ENCODE measurements at regions not wholly inside any gene's neighbourhood (a gene's known extent, or its start where the extent isn't known, plus 50 kb on each side); places are given as distances from the start of the nearest gene placed in this dataset.

- H3K4me3 ChIP-seq (ENCODE audit: low read length) = no peak overlapping the region
- no peak for TF ChIP-seq CTCF (IDR thresholded peaks at IDR 0.05; ENCODE audit: insufficient read depth, low read depth, low read length, missing control alignments)
- DNase-seq (ENCODE audit: low read depth) = no peak
Measured at GRCh38 chr14:28701733-28702132, 64.9 kb upstream of the FOXG1 start.

DNA sequence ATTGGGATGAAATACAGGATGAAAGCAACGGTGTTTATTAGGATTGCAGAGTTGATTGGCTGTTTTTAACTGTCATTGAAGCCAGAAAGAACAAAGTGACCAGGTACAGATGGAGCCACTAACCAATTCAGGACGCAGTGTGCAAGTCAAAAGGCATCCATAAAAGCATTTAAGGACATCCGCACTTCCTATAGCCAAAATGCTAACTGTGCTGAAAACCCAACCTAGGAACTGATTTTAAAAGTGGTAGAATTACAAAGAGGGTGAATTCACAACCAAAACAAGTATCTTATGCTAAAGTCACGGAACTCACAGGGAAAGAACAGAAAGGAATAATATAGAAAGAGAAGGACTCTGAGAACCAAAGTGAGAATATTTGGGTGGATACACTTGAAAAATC lies 63.1 kb upstream of the FOXG1 start:
- DNase-seq (ENCODE audit: low read depth) = no peak
- TF ChIP-seq CTCF (IDR thresholded peaks at IDR 0.05; ENCODE audit: insufficient read depth, low read depth, low read length, missing control alignments) = no peak

GRCh38 chr14:28704153-28704552 lies 62.4 kb upstream of the FOXG1 start:
- DNase-seq (ENCODE audit: low read depth) = peak; percentile 73
- no peak overlapping the region for H3K4me3 ChIP-seq (ENCODE audit: low read length)
- no peak for TF ChIP-seq CTCF (IDR thresholded peaks at IDR 0.05; ENCODE audit: insufficient read depth, low read depth, low read length, missing control alignments)

More for the DNA sequence above, 63.1 kb upstream of the FOXG1 start:
- no peak overlapping the region for H3K4me3 ChIP-seq (ENCODE audit: low read length)

GRCh38 chr14:28707814-28708213 lies 58.8 kb upstream of the FOXG1 start:
- H3K4me3 ChIP-seq (ENCODE audit: low read length) = no peak overlapping the region
- TF ChIP-seq CTCF (IDR thresholded peaks at IDR 0.05; ENCODE audit: insufficient read depth, low read depth, low read length, missing control alignments) = no peak
- DNase-seq (ENCODE audit: low read depth) = peak; percentile 67

DNA sequence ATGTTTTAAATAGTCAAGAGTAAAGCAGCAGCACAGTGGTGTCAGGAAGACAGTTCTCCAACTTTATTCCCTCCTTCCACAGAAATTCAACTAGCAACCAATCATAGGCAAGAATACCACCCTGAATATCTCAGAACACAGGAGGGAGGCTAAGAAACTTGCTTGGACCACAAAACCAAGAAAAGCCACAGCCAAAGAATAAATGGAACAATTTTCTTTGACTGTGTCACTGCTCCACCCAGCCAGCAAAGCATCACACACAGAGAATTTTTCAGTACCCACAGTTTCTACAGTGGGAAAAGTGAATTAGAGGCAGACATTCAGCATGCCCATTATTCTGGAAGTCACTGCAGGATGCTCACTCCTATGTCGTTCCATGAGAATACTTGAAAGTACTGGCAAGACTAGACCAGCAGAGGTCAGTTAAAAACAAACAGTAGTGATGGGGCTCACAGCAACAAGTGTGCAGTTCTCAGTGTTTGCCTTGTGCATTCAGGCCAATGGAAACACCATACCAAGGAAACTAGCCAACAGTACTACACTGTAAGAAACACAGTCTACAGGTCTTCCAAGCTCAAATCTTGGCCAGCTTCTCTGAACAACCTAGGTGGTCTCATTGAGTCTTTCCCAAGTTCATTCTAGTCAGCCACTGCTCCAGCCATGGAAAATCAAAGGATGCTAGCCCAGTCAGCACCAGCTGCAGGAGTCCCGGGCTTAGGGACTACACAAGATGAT lies 56.8 kb upstream of the FOXG1 start:
- TF ChIP-seq CTCF (IDR thresholded peaks at IDR 0.05; ENCODE audit: insufficient read depth, low read depth, low read length, missing control alignments) = no peak
- DNase-seq (ENCODE audit: low read depth) = no peak
- H3K4me3 ChIP-seq (ENCODE audit: low read length) = no peak overlapping the region

Data from epithelial cell of esophagus (primary cell).